Transverse colon (tissue), 3 donors: ENCODE measurements at regions not wholly inside any gene's neighbourhood (a gene's known extent, or its start where the extent isn't known, plus 50 kb on each side); places are given as distances from the start of the nearest gene placed in this dataset.

Experiments used
- POLR2A ChIP-seq: fragments of 450-650 bp; IDR thresholded peaks from one replicate; pipeline ENCODE4 v1.6.1; 2016; ENCODE audit warnings: antibody characterized with exemption, mild to moderate bottlenecking, moderate library complexity
- TF ChIP-seq, protein P1 (sequence below), 5 experiments: fragments of 200-600 bp in 3 of 5; fragments of 450-650 bp in 2 of 5; sonication (generic) in 3 of 5; IDR thresholded peaks; 1 replicate in 2 of 5; 2 replicates in 3 of 5; pipeline ENCODE4 v1.5.1; 2016 to 2017; ENCODE audit warnings: antibody characterized with exemption in 5 of 5, inconsistent platforms in 3 of 5, mild to moderate bottlenecking in 2 of 5, moderate library complexity in 1 of 5

DNA sequence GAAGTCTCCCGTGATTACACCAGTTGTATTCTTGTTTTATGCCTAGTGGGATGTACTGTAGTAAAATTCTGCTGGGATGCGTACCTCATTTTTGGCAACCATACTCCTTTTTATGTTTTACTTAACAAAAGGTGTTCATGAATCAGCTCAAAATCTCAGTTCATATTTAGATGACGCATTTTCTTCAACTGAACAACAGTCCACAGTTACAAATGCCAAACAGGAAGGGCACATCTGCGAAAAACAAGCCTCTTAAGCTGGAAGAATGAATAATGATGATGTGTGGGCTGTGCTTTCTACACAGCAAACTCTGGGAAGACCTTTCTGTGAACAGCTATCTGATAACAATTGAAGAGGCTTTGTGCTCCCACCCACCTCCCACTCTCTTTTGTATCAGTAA, 68.4 kb upstream of the NRBF2 start:
- TF ChIP-seq, protein P1, sequence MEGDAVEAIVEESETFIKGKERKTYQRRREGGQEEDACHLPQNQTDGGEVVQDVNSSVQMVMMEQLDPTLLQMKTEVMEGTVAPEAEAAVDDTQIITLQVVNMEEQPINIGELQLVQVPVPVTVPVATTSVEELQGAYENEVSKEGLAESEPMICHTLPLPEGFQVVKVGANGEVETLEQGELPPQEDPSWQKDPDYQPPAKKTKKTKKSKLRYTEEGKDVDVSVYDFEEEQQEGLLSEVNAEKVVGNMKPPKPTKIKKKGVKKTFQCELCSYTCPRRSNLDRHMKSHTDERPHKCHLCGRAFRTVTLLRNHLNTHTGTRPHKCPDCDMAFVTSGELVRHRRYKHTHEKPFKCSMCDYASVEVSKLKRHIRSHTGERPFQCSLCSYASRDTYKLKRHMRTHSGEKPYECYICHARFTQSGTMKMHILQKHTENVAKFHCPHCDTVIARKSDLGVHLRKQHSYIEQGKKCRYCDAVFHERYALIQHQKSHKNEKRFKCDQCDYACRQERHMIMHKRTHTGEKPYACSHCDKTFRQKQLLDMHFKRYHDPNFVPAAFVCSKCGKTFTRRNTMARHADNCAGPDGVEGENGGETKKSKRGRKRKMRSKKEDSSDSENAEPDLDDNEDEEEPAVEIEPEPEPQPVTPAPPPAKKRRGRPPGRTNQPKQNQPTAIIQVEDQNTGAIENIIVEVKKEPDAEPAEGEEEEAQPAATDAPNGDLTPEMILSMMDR (IDR thresholded peaks at IDR 0.05): no peak
- TF ChIP-seq POLR2A: no peak
